Stomach smooth muscle (tissue), 2 donors: ENCODE measurements at regions not wholly inside any gene's neighbourhood (a gene's known extent, or its start where the extent isn't known, plus 50 kb on each side); places are given as distances from the start of the nearest gene placed in this dataset.

ENCODE experiments used
- H3K27ac ChIP-seq: one replicate; pipeline ENCODE4 v1.7.0; 2013; ENCODE audit warnings: mild to moderate bottlenecking, low read length, inconsistent platforms
- H3K27me3 ChIP-seq, 2 donors: one replicate each; pipeline ENCODE4 v1.7.0; 2013; ENCODE audit warnings: low read length in 2 of 2; ENCODE audit not compliant: insufficient read depth in 2 of 2, control insufficient read depth in 1 of 2
- H3K36me3 ChIP-seq, 2 donors: one replicate each; pipeline ENCODE4 v1.7.0; 2013; ENCODE audit warnings: low read length in 2 of 2; ENCODE audit not compliant: control insufficient read depth in 2 of 2, insufficient read depth in 2 of 2
- H3K4me1 ChIP-seq: one replicate; pipeline ENCODE4 v1.7.0; 2013; ENCODE audit warnings: low read length; ENCODE audit not compliant: control insufficient read depth, insufficient read depth
- H3K4me3 ChIP-seq, 2 donors: one replicate each; pipeline ENCODE4 v1.7.0; 2013; ENCODE audit warnings: low read length in 2 of 2
- H3K9ac ChIP-seq, 2 donors: one replicate each; pipeline ENCODE4 v1.7.0; 2013; ENCODE audit warnings: low read length in 2 of 2, mild to moderate bottlenecking in 1 of 2
- H3K9me3 ChIP-seq, 2 donors: one replicate each; pipeline ENCODE4 v1.7.0; 2013; ENCODE audit warnings: low read length in 2 of 2; ENCODE audit not compliant: control insufficient read depth in 2 of 2
- donor health status: healthy.
- donor health status: Pancreatic carcinoma.

- Histone ChIP-seq H3K4me3 (no peak overlapping the region), H3K4me1 (no peaks in the 10 kb centered on the region), H3K9me3 (no peaks in the 10 kb centered on the region), H3K36me3 (no peaks in the 10 kb centered on the region), H3K27ac (no peak overlapping the region), H3K27me3 (no peaks in the 10 kb centered on the region), H3K9ac (no peak overlapping the region)
Observed at GRCh38 chr9:29906065-29906464, 2332.8 kb upstream of the C9orf72 start.

GRCh38 chr9:29928072-29928471, 2354.8 kb upstream of the C9orf72 start:
- Histone ChIP-seq H3K27me3 (no peaks in the 10 kb centered on the region), H3K4me3 (no peak overlapping the region), H3K36me3 (no peaks in the 10 kb centered on the region), H3K4me1 (no peaks in the 10 kb centered on the region), H3K9me3 (no peaks in the 10 kb centered on the region), H3K9ac (no peak overlapping the region), H3K27ac (no peak overlapping the region)

GRCh38 chr9:29939559-29939958, 2366.3 kb upstream of the C9orf72 start:
- Histone ChIP-seq H3K4me1 (no peaks in the 10 kb centered on the region), H3K36me3 (no peaks in the 10 kb centered on the region), H3K9ac (no peak overlapping the region), H3K27me3 (no peaks in the 10 kb centered on the region), H3K27ac (no peak overlapping the region), H3K4me3 (no peak overlapping the region), H3K9me3 (peaks cover 0 to 3% of the 10 kb centered on the region in 2 donors)

GRCh38 chr9:29945012-29945411, 2371.7 kb upstream of the C9orf72 start:
- Histone ChIP-seq H3K9me3 (no peaks in the 10 kb centered on the region), H3K27ac (no peak overlapping the region)

GRCh38 chr9:29958469-29958868, 2385.2 kb upstream of the C9orf72 start:
- Histone ChIP-seq H3K27me3 (no peaks in the 10 kb centered on the region), H3K4me3 (no peak overlapping the region), H3K4me1 (no peaks in the 10 kb centered on the region), H3K27ac (no peak overlapping the region), H3K9ac (no peak overlapping the region), H3K36me3 (no peaks in the 10 kb centered on the region), H3K9me3 (no peaks in the 10 kb centered on the region)

More at GRCh38 chr9:29945012-29945411, 2371.7 kb upstream of the C9orf72 start:
- Histone ChIP-seq H3K4me3 (no peak overlapping the region), H3K4me1 (no peaks in the 10 kb centered on the region), H3K9ac (no peak overlapping the region), H3K27me3 (no peaks in the 10 kb centered on the region), H3K36me3 (no peaks in the 10 kb centered on the region)

GRCh38 chr9:29965834-29966233, 2392.6 kb upstream of the C9orf72 start:
- H3K9me3 ChIP-seq = no peaks in the 10 kb centered on the region
- H3K27ac ChIP-seq = no peak overlapping the region
- H3K9ac ChIP-seq = no peak overlapping the region
- H3K27me3 ChIP-seq = no peaks in the 10 kb centered on the region
- no peaks in the 10 kb centered on the region for H3K4me1 ChIP-seq
- no peaks in the 10 kb centered on the region for H3K36me3 ChIP-seq
- H3K4me3 ChIP-seq = no peak overlapping the region

- H3K4me3 ChIP-seq = no peak overlapping the region
- H3K27ac ChIP-seq = no peak overlapping the region
- no peaks in the 10 kb centered on the region for H3K36me3 ChIP-seq
- H3K9ac ChIP-seq = no peak overlapping the region
- H3K4me1 ChIP-seq = no peaks in the 10 kb centered on the region
- no peaks in the 10 kb centered on the region for H3K9me3 ChIP-seq
- no peaks in the 10 kb centered on the region for H3K27me3 ChIP-seq
Observed at GRCh38 chr9:29966247-29966646, 2393.0 kb upstream of the C9orf72 start.

GRCh38 chr9:29968831-29969230, 2395.6 kb upstream of the C9orf72 start:
- no peak overlapping the region for H3K4me3 ChIP-seq
- no peaks in the 10 kb centered on the region for H3K27me3 ChIP-seq
- H3K36me3 ChIP-seq = no peaks in the 10 kb centered on the region
- H3K9ac ChIP-seq = no peak overlapping the region
- H3K9me3 ChIP-seq = no peaks in the 10 kb centered on the region
- no peaks in the 10 kb centered on the region for H3K4me1 ChIP-seq
- H3K27ac ChIP-seq = no peak overlapping the region

- no peaks in the 10 kb centered on the region for H3K36me3 ChIP-seq
- H3K4me3 ChIP-seq = no peak overlapping the region
- H3K9ac ChIP-seq = no peak overlapping the region
- no peaks in the 10 kb centered on the region for H3K27me3 ChIP-seq
- H3K27ac ChIP-seq = no peak overlapping the region
- no peaks in the 10 kb centered on the region for H3K4me1 ChIP-seq
- H3K9me3 ChIP-seq = no peaks in the 10 kb centered on the region
Observed at GRCh38 chr9:29969408-29969807, 2396.1 kb upstream of the C9orf72 start.

GRCh38 chr9:29969856-29970647, 2396.8 kb upstream of the C9orf72 start:
- H3K27ac ChIP-seq = no peak overlapping the region
- no peak overlapping the region for H3K4me3 ChIP-seq
- no peaks in the 10 kb centered on the region for H3K36me3 ChIP-seq
- no peak overlapping the region for H3K9ac ChIP-seq
- no peaks in the 10 kb centered on the region for H3K9me3 ChIP-seq
- no peaks in the 10 kb centered on the region for H3K4me1 ChIP-seq
- no peaks in the 10 kb centered on the region for H3K27me3 ChIP-seq

GRCh38 chr9:29974197-29974596, 2400.9 kb upstream of the C9orf72 start:
- Histone ChIP-seq H3K9me3 (no peaks in the 10 kb centered on the region), H3K27me3 (no peaks in the 10 kb centered on the region), H3K36me3 (no peaks in the 10 kb centered on the region), H3K4me3 (no peak overlapping the region), H3K27ac (no peak overlapping the region), H3K9ac (no peak overlapping the region), H3K4me1 (no peaks in the 10 kb centered on the region)
